Muscle of arm (tissue), 1 donor: ENCODE measurements at regions not wholly inside any gene's neighbourhood (a gene's known extent, or its start where the extent isn't known, plus 50 kb on each side); places are given as distances from the start of the nearest gene placed in this dataset.
A peak's percentile ranks its signal among the peaks of the same experiment; 100 is the strongest.

ENCODE experiments used
- DNase-seq: peaks from one replicate; pipeline ENCODE4 v3.0.0-alpha.2; 2013

- DNase-seq = no peak
Observed at GRCh38 chr21:40985370-40985769, 138.4 kb upstream of the DSCAM start.

GRCh38 chr21:40990366-40990765 is 143.4 kb upstream of the DSCAM start:
- DNase-seq = no peak

GRCh38 chr21:40997831-40998230 is 150.9 kb upstream of the DSCAM start:
- DNase-seq = no peak

GRCh38 chr21:41000838-41001237 is 153.9 kb upstream of the DSCAM start:
- DNase-seq = no peak

DNA sequence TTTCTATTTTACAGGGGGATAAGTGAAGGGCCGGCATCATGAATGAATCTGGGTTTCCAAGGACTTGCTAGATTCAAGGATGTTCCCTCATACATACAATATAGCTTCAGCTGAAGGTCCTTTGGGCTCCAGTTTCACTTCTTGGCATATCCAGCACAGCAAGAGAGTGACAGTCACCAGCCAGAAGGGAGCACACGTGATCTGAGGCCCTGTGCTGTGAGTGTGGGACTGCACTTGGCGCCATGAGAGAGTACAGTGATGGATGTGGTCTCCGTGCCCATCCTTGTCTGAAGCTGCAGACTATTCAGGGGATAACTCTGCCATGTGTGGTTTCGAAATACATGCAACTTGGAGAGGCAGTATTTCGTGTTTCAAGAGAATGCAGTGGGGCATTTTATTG is 159.7 kb upstream of the DSCAM start:
- no peak for DNase-seq

GRCh38 chr21:41008351-41008750 is 159.6 kb upstream of the BACE2 start:
- DNase-seq = no peak

DNA sequence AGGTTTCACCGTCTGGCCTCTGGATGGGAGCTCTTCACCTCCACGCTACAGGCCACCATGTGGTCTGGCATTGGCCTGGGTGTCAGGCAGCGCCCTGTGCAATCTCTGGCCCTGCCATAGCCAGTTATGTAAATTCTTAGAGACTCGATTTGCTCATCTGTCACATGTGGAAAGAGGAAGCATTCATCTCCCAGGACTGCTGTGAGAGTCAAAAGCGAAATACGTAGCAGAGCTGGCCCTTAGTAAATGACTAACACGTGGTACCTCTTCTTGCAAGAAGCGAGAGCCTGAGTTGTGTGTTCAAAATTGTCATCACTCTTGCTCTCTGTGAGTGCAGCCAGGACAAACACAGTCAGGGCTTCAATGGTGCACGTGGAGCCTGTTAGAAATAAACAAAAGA is 159.0 kb upstream of the BACE2 start:
- no peak for DNase-seq

DNA sequence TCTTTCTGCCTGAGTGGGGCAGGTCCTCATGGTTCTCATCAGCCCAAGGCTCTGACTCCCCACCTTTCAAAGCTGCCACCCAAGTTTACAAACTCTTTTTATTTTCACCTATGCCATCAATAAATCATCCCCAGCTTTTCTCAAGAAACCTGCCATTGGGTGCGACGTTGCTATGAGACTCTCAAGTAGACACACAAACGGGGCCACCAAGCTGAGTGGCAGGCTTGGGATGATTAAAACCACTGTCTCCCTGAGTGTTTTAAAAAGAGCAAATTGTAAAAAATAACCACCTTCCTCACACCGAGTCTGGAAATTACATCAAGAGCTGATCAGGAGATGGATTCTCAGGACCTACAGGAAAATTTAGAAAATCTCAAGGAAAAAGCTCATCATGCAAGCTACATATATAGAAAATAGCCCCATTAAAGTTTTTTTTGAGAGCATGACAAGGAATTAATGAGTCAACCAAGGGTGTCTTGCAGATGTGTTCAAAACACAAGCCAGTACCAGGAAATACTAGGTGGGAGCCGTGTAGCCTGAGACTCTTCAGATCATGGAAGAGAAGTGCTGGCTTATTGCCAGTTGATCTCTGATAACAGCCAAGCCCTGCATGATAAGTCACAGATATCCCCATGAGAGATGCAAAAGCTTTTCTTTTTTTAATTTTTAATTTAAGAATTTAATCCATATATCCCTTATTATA is 158.4 kb upstream of the BACE2 start:
- peak; percentile 31 for DNase-seq

DNA sequence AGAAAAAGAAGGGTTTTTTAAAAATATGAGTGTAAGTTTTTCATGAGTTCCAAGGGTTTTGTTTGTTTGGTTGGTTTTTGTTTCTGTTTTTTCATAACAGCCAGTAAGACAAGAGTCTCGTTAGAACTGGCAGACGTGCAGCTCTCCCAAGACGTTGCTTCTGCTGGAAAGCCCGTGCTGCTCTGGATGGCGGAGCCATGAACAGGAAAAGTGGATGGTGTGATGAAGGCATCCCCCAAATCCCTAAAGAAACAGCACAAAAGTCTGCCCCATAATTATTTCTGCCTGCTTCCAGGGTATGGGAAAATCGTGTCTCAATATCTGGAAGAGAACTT is 157.9 kb upstream of the BACE2 start:
- DNase-seq = peak; percentile 23

- peak; percentile 63 for DNase-seq
Observed at GRCh38 chr21:41011098-41011731, 156.7 kb upstream of the BACE2 start.

DNA sequence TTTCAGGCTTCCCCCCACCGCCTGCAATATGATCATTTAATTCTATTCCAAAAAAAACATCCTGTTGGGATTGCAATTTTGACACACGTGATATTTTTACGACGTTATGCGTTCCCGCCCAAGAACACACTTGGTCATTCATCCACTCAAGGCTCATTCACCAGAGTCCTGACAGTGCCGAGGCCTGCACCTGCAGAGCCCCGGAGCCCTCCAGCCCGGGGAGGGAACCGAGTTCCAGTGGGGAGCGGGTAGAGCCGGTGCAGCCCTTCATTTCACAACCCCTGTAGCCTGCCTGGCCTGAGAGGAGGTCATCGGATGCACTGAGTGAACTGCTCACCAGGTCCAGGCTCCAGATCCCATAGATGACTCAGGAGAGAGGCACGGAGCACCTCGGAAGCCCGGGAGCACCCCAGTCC is 156.0 kb upstream of the BACE2 start:
- peak; percentile 76 for DNase-seq

DNA sequence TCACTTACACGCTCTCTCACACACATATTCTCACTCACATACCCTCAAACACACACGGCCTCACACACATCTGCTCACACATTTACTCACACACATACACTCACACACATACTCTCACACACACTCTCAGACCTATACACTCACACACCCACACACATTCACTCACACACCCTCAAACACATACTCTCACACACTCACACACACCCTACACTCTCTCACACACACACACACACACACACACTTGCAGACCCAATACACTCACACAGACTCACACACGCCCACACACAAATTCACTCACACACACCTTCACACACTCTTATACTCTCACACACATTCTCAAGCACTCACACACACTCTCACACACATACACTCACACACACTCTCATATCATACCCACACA is 155.5 kb upstream of the BACE2 start:
- no peak for DNase-seq

DNA sequence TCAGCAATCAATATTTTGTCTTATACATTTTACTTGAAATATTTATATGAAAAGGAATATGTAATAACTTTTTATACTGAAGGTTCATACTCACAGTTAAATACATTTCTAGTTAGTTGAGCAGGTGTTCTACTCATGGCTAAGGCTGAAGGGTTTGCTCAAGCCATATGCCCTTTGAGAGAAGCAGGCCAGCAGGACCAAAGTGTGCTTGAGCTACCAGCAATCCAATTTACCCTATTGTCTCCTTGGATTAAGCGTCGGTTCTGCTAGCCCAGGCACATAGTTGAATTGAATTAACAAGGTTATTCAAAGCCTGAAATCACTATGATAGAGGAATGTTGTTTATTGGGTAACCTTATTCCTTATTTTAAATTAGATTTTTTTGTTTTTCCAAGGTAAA is 151.5 kb upstream of the BACE2 start:
- DNase-seq = no peak

GRCh38 chr21:41018431-41018830 is 149.5 kb upstream of the BACE2 start:
- DNase-seq = peak; percentile 32

- DNase-seq = no peak
Observed at GRCh38 chr21:41023936-41024335, 144.0 kb upstream of the BACE2 start.

- no peak for DNase-seq
Observed at GRCh38 chr21:41024341-41024740, 143.6 kb upstream of the BACE2 start.

- DNase-seq = peak; percentile 53
Observed at GRCh38 chr21:41024746-41025254, 143.2 kb upstream of the BACE2 start.

GRCh38 chr21:41029571-41029970 is 138.4 kb upstream of the BACE2 start:
- DNase-seq = no peak

GRCh38 chr21:41031701-41032220 is 136.2 kb upstream of the BACE2 start:
- no peak for DNase-seq

DNA sequence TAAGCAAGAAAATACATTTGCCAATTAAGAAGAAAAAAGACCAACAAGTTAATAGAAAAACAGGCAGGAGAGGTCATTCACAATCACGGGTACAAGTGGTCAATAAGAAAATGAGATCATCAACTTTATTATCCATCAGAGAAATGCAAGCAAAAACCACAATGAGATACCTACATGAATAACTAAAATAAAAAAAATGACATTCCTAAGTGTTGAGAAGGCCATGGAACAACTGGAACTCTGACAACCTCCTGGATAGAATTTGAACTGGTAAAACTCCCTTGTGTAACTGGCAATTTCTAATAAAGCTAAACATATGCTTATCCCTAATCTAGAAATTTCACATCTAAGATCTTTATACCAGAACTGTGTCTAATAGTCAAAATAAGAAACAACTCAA is 135.4 kb upstream of the BACE2 start:
- DNase-seq = no peak

- DNase-seq = no peak
Observed at GRCh38 chr21:41037212-41037611, 130.7 kb upstream of the BACE2 start.

- DNase-seq = no peak
Observed at GRCh38 chr21:41037936-41038335, 130.0 kb upstream of the BACE2 start.

DNA sequence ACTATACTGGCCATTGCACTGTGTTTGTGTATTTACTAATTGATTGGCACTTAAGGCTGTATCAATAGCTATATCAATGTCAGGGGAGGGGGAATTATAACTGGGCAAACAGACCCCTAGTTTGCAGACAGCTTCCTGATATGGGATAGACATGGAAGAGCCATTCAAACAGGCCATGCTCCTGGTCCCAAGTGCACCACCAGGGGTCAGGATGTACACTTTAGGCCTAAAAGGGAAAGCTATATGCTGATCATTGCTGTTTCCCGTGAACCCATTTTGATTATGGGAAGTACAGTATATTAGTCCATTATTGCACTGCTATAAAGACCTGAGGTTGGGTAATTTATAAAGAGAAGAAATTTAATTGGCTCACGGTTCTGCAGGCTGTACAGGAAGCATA is 124.9 kb upstream of the BACE2 start:
- DNase-seq = no peak
